K562 (cell line): ENCODE measurements at regions not wholly inside any gene's neighbourhood (a gene's known extent, or its start where the extent isn't known, plus 50 kb on each side); places are given as distances from the start of the nearest gene placed in this dataset.

Source experiments
- ATAC-seq: fragments of 200-7000 bp; cut with Tn5 transposase; 3 replicates; pipeline ENCODE4 v1.9.1; 2020; ENCODE audit warnings: moderate library complexity
- BruUV-seq: library from RNA; stranded (reverse); fragments of 400-500 nt; replicated peaks from 2 replicates; lab custom pipeline; 2021; lab: Mats Ljungman, UMichigan
- CTCF ChIA-PET: fragments of 300-600 bp; formaldehyde crosslinking; extraction: SDS; loops from one replicate; lab custom pipeline; 2021; ENCODE audit warnings: low intra/inter-chr PET ratio; lab: Yijun Ruan, JAX
- POLR2A ChIA-PET: fragments of 300-600, 350-650 bp; sonication (Branson Sonifier 250); formaldehyde crosslinking; extraction: SDS; loops from one replicate; lab custom pipeline; 2021; ENCODE audit warnings: antibody characterized with exemption, inconsistent platforms; lab: Yijun Ruan, JAX
- DNase-seq, 4 experiments: peaks; one replicate each; pipeline versions ENCODE4 v3.0.0 to v3.0.0-alpha.2; 2011 to 2018; ENCODE audit warnings: low spot score in 3 of 4, mixed read lengths in 3 of 4; ENCODE audit errors: extremely low read depth in 1 of 4
- FAIRE-seq: peaks from 2 replicates; lab custom pipeline; 2011; peaks lifted over from hg19 to GRCh38; lab: Jason Lieb, UNC
- H2AFZ ChIP-seq: 2 replicates; pipeline ENCODE4 v1.6.0; 2011; ENCODE audit warnings: low read depth, low read length, control low read depth, inconsistent platforms
- H3K27ac ChIP-seq: fragments of 200-600 bp; 3 replicates; pipeline ENCODE4 v1.8.0; 2011; ENCODE audit warnings: low read depth, mild to moderate bottlenecking, control low read depth, inconsistent platforms, low read length, moderate library complexity, mixed read lengths; ENCODE audit errors: extremely low read depth
- H3K27me3 ChIP-seq, 2 experiments: fragments of 300-600 bp in 1 of 2; 2 replicates in 1 of 2; 3 replicates in 1 of 2; pipeline versions ENCODE4 v1.6.0 to v1.8.0; 2011; ENCODE audit warnings: inconsistent platforms in 2 of 2, low read length in 2 of 2, mild to moderate bottlenecking in 1 of 2, mixed read lengths in 1 of 2, moderate library complexity in 1 of 2; ENCODE audit not compliant: control insufficient read depth in 2 of 2, insufficient read depth in 2 of 2
- H3K36me3 ChIP-seq: fragments of 300-600 bp; 3 replicates; pipeline ENCODE4 v1.8.0; 2011; ENCODE audit warnings: mild to moderate bottlenecking, low read length, inconsistent platforms; ENCODE audit not compliant: control insufficient read depth, insufficient read depth
- H3K4me1 ChIP-seq, 2 experiments: fragments of 200-600 bp in 1 of 2; replicated peaks in 1 of 2; 2 replicates in 1 of 2; 3 replicates in 1 of 2; pipeline versions ENCODE4 v1.5.1 to v1.8.0; 2011; ENCODE audit warnings: inconsistent platforms in 2 of 2, low read length in 2 of 2, mild to moderate bottlenecking in 1 of 2, mixed read lengths in 1 of 2, moderate library complexity in 1 of 2; ENCODE audit not compliant: control insufficient read depth in 2 of 2, insufficient read depth in 2 of 2
- H3K4me2 ChIP-seq: 2 replicates; pipeline ENCODE4 v1.6.1; 2011; ENCODE audit warnings: low read length, control low read depth, inconsistent platforms, mixed read lengths; ENCODE audit not compliant: insufficient read depth
- H3K4me3 ChIP-seq: fragments of 200-600 bp; sonication (generic), shearing (Covaris generic); 2 replicates; pipeline ENCODE4 v1.5.1; 2016; ENCODE audit warnings: control low read depth, inconsistent platforms
- H3K79me2 ChIP-seq: fragments of 200-600 bp; 3 replicates; pipeline ENCODE4 v1.8.0; 2011; ENCODE audit warnings: low read length, inconsistent platforms; ENCODE audit not compliant: control insufficient read depth, insufficient read depth
- H3K9ac ChIP-seq, 2 experiments: 2 replicates each; pipeline versions ENCODE4 v1.6.0 to v1.6.1; 2011; ENCODE audit warnings: low read depth in 2 of 2, low read length in 2 of 2, control low read depth in 1 of 2, inconsistent platforms in 1 of 2, mild to moderate bottlenecking in 1 of 2, mixed read lengths in 1 of 2; ENCODE audit not compliant: insufficient read depth in 1 of 2
- H3K9me1 ChIP-seq: one replicate; pipeline ENCODE4 v1.6.0; 2011; ENCODE audit warnings: inconsistent platforms, mild to moderate bottlenecking, low read length, moderate library complexity; ENCODE audit not compliant: control insufficient read depth, insufficient read depth
- H3K9me3 ChIP-seq: replicated peaks from 2 replicates; pipeline ENCODE4 v1.5.1; 2011; ENCODE audit warnings: low read depth, low read length, inconsistent platforms; ENCODE audit not compliant: control insufficient read depth, insufficient read depth
- H4K20me1 ChIP-seq: replicated peaks from 2 replicates; pipeline ENCODE4 v1.6.1; 2011; ENCODE audit warnings: low read length, inconsistent platforms, mixed read lengths; ENCODE audit not compliant: control insufficient read depth, insufficient read depth
- CTCF ChIP-seq, 3 experiments: IDR thresholded peaks in 2 of 3; conservative IDR thresholded peaks in 1 of 3; 2 replicates each; pipeline ENCODE4 v1.5.1; 2011 to 2012; ENCODE audit warnings: low read length in 3 of 3, mild to moderate bottlenecking in 3 of 3, control low read depth in 2 of 3, improper control_type of control experiment in 1 of 3, inconsistent platforms in 1 of 3, low read depth in 1 of 3, mixed read lengths in 1 of 3, moderate library complexity in 1 of 3; ENCODE audit not compliant: insufficient read depth in 2 of 3
- EHMT2 ChIP-seq: fragments of 450-650 bp; IDR thresholded peaks from 2 replicates; pipeline ENCODE4 v1.6.1; 2018; ENCODE audit warnings: antibody characterized with exemption
- ESRRA ChIP-seq: fragments of 450-650 bp; IDR thresholded peaks from 2 replicates; pipeline ENCODE4 v1.6.1; 2014; ENCODE audit warnings: low read depth, mild to moderate bottlenecking, moderate library complexity, borderline replicate concordance
- LARP7 ChIP-seq: fragments of 450-650 bp; IDR thresholded peaks from 2 replicates; pipeline ENCODE4 v1.6.1; 2016
- SPI1 ChIP-seq: IDR thresholded peaks from 2 replicates; pipeline ENCODE4 v1.6.1; 2011; ENCODE audit warnings: low read depth, low read length, control low read depth, borderline replicate concordance
- ZNF398 ChIP-seq: fragments of 250-450 bp; sonication (Bioruptor Pico); IDR thresholded peaks from 2 replicates; pipeline ENCODE4 v1.8.0; 2021; ENCODE audit warnings: moderate library complexity, mild to moderate bottlenecking, inconsistent platforms
- ZNF77 ChIP-seq: fragments of 250-450 bp; sonication (Bioruptor Pico); IDR thresholded peaks from 2 replicates; pipeline ENCODE4 v1.5.0; 2020
- WGBS: fragments of 100-300 bp; shearing (Covaris generic); methylation state at CpG from one replicate; pipeline ENCODE4 v1.1.6; 2016; ENCODE audit warnings: low coverage, mixed read lengths; ENCODE audit not compliant: insufficient coverage; ENCODE audit errors: missing lambda C conversion rate; 5-methylcytosine and 5-hydroxymethylcytosine counted together
- in situ Hi-C: fragments of 300-500 bp; cut with MboI; formaldehyde crosslinking; loops from 4 replicates; pipeline ENCODE4 v1.15.0; 2018; ENCODE audit warnings: inconsistent platforms, mixed read lengths
- intact Hi-C: fragments of 100-400 bp; cut with micrococcal nuclease; formaldehyde crosslinking; loops from 2 replicates; pipeline ENCODE4 v1.14.2; 2022
- TF ChIP-seq, protein P1 (sequence below), 2 experiments: fragments of 200-800 bp in 1 of 2; sonication (Bioruptor generic) in 1 of 2; sonication (generic) in 1 of 2; formaldehyde crosslinking in 1 of 2; IDR thresholded peaks in 1 of 2; conservative IDR thresholded peaks in 1 of 2; 2 replicates each; pipeline versions ENCODE4 v1.5.0 to v1.6.1; 2016 to 2020; ENCODE audit warnings: missing compliant biosample characterization in 1 of 2, missing genetic modification characterization in 1 of 2, missing genetic modification reagents in 1 of 2

- intact Hi-C loops (loop anchor here (5.0 to 10.0 kb wide), 3 partner anchors 150 to 403 kb away; no protein-coding TSS in a partner anchor), in situ Hi-C loops (loop anchor here (25.0 kb wide), 1 partner anchor 237 kb away; no protein-coding TSS in a partner anchor)
- no peaks in the 10 kb centered on the region for H4K20me1 ChIP-seq
- H3K27ac ChIP-seq: no peak overlapping the region
- peaks cover 0 to 5% of the 10 kb centered on the region in 2 experiments; a peak in 1 of 5 replicates for H3K27me3 ChIP-seq
- 0 out of 2 replicates have a peak overlapping the region, but pooled peaks have one; percentile 14 for H2AFZ ChIP-seq
- no peaks in the 10 kb centered on the region for H3K79me2 ChIP-seq
- CTCF ChIA-PET: no interaction called here
- DNase-seq (peak in 2 of 4 experiments; percentile 14 to 17), ATAC-seq (peak; percentile 64), FAIRE-seq (no peak)
- no peak overlapping the region for H3K9ac ChIP-seq
- no peak for TF ChIP-seq ESRRA
- TF ChIP-seq ZNF398 (CRISPR knock-in tag): no peak
- no peak for TF ChIP-seq LARP7
- TF ChIP-seq CTCF (IDR thresholded peaks at IDR 0.05 in 2 of 3, conservative IDR thresholded peaks at IDR 0.05 in 1 of 3; ENCODE audit: insufficient read depth in 2 of 3, low read depth in 1 of 3, low read length in 3 of 3): peak in 1 of 3 experiments; percentile 43; a peak in 1 of 6 replicates
- TF ChIP-seq EHMT2: no peak
- TF ChIP-seq SPI1: peak; percentile 70
- TF ChIP-seq ZNF77 (CRISPR knock-in tag): no peak
- TF ChIP-seq, protein P1, sequence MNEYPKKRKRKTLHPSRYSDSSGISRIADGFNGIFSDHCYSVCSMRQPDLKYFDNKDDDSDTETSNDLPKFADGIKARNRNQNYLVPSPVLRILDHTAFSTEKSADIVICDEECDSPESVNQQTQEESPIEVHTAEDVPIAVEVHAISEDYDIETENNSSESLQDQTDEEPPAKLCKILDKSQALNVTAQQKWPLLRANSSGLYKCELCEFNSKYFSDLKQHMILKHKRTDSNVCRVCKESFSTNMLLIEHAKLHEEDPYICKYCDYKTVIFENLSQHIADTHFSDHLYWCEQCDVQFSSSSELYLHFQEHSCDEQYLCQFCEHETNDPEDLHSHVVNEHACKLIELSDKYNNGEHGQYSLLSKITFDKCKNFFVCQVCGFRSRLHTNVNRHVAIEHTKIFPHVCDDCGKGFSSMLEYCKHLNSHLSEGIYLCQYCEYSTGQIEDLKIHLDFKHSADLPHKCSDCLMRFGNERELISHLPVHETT (CRISPR knock-in tag; conservative IDR thresholded peaks at IDR 0.05 in 1 of 2, IDR thresholded peaks at IDR 0.05 in 1 of 2): no peak
- no peak overlapping the region for H3K4me2 ChIP-seq
- no peaks in the 10 kb centered on the region for H3K9me1 ChIP-seq
- H3K4me3 ChIP-seq: no peak overlapping the region
- WGBS: 0% methylated on average over 10 of the region's 17 CpGs
- H3K9me3 ChIP-seq: no peaks in the 10 kb centered on the region
- no TSS peak for BruUV-seq
- H3K4me1 ChIP-seq: peaks cover 0 to 2% of the 10 kb centered on the region in 2 experiments; a peak in 2 of 5 replicates
- H3K36me3 ChIP-seq: no peaks in the 10 kb centered on the region
- POLR2A ChIA-PET: no interaction called here
Measured at GRCh38 chr10:114874827-114875411, 53.3 kb downstream of the FHIP2A start.
